Small intestine (tissue), 7 donors: ENCODE measurements at regions not wholly inside any gene's neighbourhood (a gene's known extent, or its start where the extent isn't known, plus 50 kb on each side); places are given as distances from the start of the nearest gene placed in this dataset.

Experiments
- DNase-seq, 2 donors: peaks; one replicate each; pipeline versions ENCODE4 v3.0.0 to v3.0.0-alpha.2; 2013
- FAIRE-seq: peaks from 2 replicates; lab custom pipeline; 2012; peaks lifted over from hg19 to GRCh38; lab: Jason Lieb, UNC
- H3K27ac ChIP-seq, 3 donors: one replicate each; pipeline ENCODE4 v1.5.1; 2013; ENCODE audit warnings: low read length in 2 of 3, mild to moderate bottlenecking in 2 of 3, control low read depth in 1 of 3, inconsistent platforms in 1 of 3, low read depth in 1 of 3, moderate library complexity in 1 of 3
- H3K27me3 ChIP-seq, 3 donors: one replicate each; pipeline ENCODE4 v1.6.1; 2013; ENCODE audit warnings: low read length in 3 of 3, inconsistent platforms in 1 of 3; ENCODE audit not compliant: control insufficient read depth in 3 of 3, insufficient read depth in 3 of 3
- H3K36me3 ChIP-seq, 3 donors: one replicate each; pipeline ENCODE4 v1.6.1; 2013; ENCODE audit warnings: low read length in 3 of 3, inconsistent platforms in 1 of 3, low read depth in 1 of 3, mild to moderate bottlenecking in 1 of 3, moderate library complexity in 1 of 3; ENCODE audit not compliant: control insufficient read depth in 3 of 3, insufficient read depth in 2 of 3
- H3K4me1 ChIP-seq, 3 donors: one replicate each; pipeline ENCODE4 v1.6.1; 2013; ENCODE audit warnings: low read length in 2 of 3, inconsistent platforms in 1 of 3, low read depth in 1 of 3, mild to moderate bottlenecking in 1 of 3, moderate library complexity in 1 of 3; ENCODE audit not compliant: control insufficient read depth in 3 of 3, insufficient read depth in 2 of 3
- H3K4me3 ChIP-seq, 3 donors: one replicate each; pipeline ENCODE4 v1.5.1; 2013; ENCODE audit warnings: low read length in 3 of 3, control low read depth in 1 of 3, inconsistent platforms in 1 of 3, low read depth in 1 of 3, mild to moderate bottlenecking in 1 of 3, moderate library complexity in 1 of 3
- H3K9me3 ChIP-seq, 2 donors: one replicate each; pipeline ENCODE4 v1.6.1; 2013; ENCODE audit warnings: low read depth in 1 of 2, low read length in 1 of 2; ENCODE audit not compliant: control insufficient read depth in 2 of 2, insufficient read depth in 1 of 2
- WGBS, 3 donors: extraction: QIAGEN DNeasy Blood & Tissue Kit; methylation state at CpG; one replicate each; pipeline ENCODE4 v1.1.7; 2013; 5-methylcytosine and 5-hydroxymethylcytosine counted together
- donor health status: healthy with polysubstance abuse.
- donor health status: control.
- donor health status: control.
- donor health status: Bipolar disorder and iron deficiency.
- donor health status: healthy.

DNA sequence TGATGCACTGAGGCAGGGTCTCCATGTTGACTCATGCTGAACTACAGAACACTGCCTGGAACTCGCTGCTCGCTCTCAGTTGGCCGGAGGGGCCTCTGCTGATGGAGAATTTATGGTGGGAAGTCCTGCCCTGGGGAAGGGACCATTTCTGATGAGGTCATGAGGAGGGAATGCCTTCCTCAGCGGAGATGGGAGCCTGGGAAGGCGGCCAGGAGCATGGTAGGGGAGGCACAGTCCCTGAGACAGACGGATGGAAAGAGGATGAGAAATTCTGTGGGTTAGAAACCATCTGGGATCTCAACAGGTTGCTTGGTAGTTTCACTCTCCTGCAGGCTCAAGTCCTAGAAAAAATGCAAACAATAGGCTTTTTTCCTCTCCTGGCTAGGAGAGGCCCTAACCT is 56.8 kb upstream of the TPM1 start:
- no peak for DNase-seq

GRCh38 chr15:62986948-62987347 is 55.6 kb upstream of the TPM1 start:
- Histone ChIP-seq H3K9me3 (no peaks in the 10 kb centered on the region), H3K27me3 (no peaks in the 10 kb centered on the region), H3K27ac (no peak overlapping the region), H3K4me3 (no peak overlapping the region), H3K36me3 (no peaks in the 10 kb centered on the region), H3K4me1 (no peaks in the 10 kb centered on the region)
- DNase-seq, result no peak
- FAIRE-seq, result no peak
- WGBS, 3 donors, result 87 to 91% (median 90%) methylated on average over 7 of the region's 7 CpGs

More for the DNA sequence above, 56.8 kb upstream of the TPM1 start:
- H3K4me3 ChIP-seq, result no peak overlapping the region
- no peaks in the 10 kb centered on the region for H3K27me3 ChIP-seq
- H3K36me3 ChIP-seq, result no peaks in the 10 kb centered on the region
- FAIRE-seq, result no peak
- WGBS, 3 donors, result 69 to 90% (median 83%) methylated on average over 6 of the region's 6 CpGs
- H3K9me3 ChIP-seq, result no peaks in the 10 kb centered on the region
- H3K4me1 ChIP-seq, result no peaks in the 10 kb centered on the region
- no peak overlapping the region for H3K27ac ChIP-seq

- Histone ChIP-seq H3K4me3 (no peak overlapping the region), H3K36me3 (no peaks in the 10 kb centered on the region), H3K27ac (no peak overlapping the region), H3K27me3 (no peaks in the 10 kb centered on the region), H3K9me3 (no peaks in the 10 kb centered on the region), H3K4me1 (no peaks in the 10 kb centered on the region)
- no peak for FAIRE-seq
- 91 to 94% (median 91%) methylated on average over 7 of the region's 7 CpGs for WGBS, 3 donors
- DNase-seq, result no peak
Observed at GRCh38 chr15:62988701-62989100, 53.8 kb upstream of the TPM1 start.

GRCh38 chr15:62989366-62990055 is 53.0 kb upstream of the TPM1 start:
- no peaks in the 10 kb centered on the region for H3K4me1 ChIP-seq
- FAIRE-seq (no peak), DNase-seq (no peak)
- WGBS, 3 donors, result 40 to 50% (median 48%) methylated on average over 10 of the region's 10 CpGs
- no peak overlapping the region for H3K4me3 ChIP-seq
- H3K36me3 ChIP-seq, result no peaks in the 10 kb centered on the region
- no peak overlapping the region for H3K27ac ChIP-seq
- H3K27me3 ChIP-seq, result no peaks in the 10 kb centered on the region
- H3K9me3 ChIP-seq, result no peaks in the 10 kb centered on the region

DNA sequence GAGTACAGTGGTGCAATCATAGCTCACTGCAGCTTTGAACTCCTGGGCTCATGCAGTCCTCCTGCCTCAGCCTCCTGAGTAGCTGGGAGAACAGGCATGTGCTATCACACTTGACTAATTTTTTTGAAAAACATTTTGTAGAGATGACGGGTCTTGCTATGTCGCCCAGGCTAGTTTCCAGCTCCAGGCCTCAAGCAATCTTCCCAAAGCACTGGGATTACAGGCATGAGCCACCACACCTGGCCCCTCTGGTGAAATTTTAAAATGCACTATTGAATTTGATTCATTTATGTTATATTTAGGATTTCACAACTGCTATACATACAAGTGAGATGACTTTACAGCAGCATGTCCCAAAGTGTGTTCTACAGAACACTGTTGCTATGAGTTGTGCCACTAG is 50.8 kb upstream of the TPM1 start:
- Histone ChIP-seq H3K4me1 (peaks cover 0 to 7% (median 0%) of the 10 kb centered on the region in 3 donors), H3K36me3 (no peaks in the 10 kb centered on the region), H3K27ac (no peak overlapping the region), H3K4me3 (no peak overlapping the region), H3K27me3 (no peaks in the 10 kb centered on the region), H3K9me3 (no peaks in the 10 kb centered on the region)
- 46 to 50% (median 46%) methylated on average over 2 of the region's 2 CpGs for WGBS, 3 donors
- FAIRE-seq (no peak), DNase-seq (no peak)

- no peak for DNase-seq
- no peaks in the 10 kb centered on the region for H3K27me3 ChIP-seq
- no peak for FAIRE-seq
- peaks cover 0 to 8% (median 0%) of the 10 kb centered on the region in 3 donors for H3K4me1 ChIP-seq
- H3K36me3 ChIP-seq, result no peaks in the 10 kb centered on the region
- H3K4me3 ChIP-seq, result no peak overlapping the region
- H3K9me3 ChIP-seq, result no peaks in the 10 kb centered on the region
- H3K27ac ChIP-seq, result no peak overlapping the region
- 84 to 95% (median 93%) methylated on average over 3 of the region's 3 CpGs for WGBS, 3 donors
Observed at GRCh38 chr15:62992302-62992701, 50.2 kb upstream of the TPM1 start.
